Left ventricle myocardium inferior (tissue), 1 donor: ENCODE measurements at regions not wholly inside any gene's neighbourhood (a gene's known extent, or its start where the extent isn't known, plus 50 kb on each side); places are given as distances from the start of the nearest gene placed in this dataset.
"Not testable (repeated sequence)": the region's sequence is repeated elsewhere in the genome, so short reads cannot be mapped to it uniquely, and the experiment has no call there.

ENCODE experiments used
- DNase-seq: peaks from one replicate; pipeline ENCODE4 v3.0.0-alpha.2; 2020
- H3K27ac ChIP-seq: fragments of 200-600 bp; replicated peaks from 2 replicates; pipeline ENCODE4 v1.8.0; 2021
- H3K27me3 ChIP-seq: fragments of 200-600 bp; 2 replicates; pipeline ENCODE4 v1.8.0; 2021; ENCODE audit warnings: low read depth
- H3K36me3 ChIP-seq: fragments of 200-600 bp; 2 replicates; pipeline ENCODE4 v1.8.0; 2021
- H3K4me1 ChIP-seq: fragments of 200-600 bp; 2 replicates; pipeline ENCODE4 v1.8.0; 2021
- H3K4me3 ChIP-seq: fragments of 200-600 bp; 2 replicates; pipeline ENCODE4 v1.8.0; 2021; ENCODE audit warnings: mild to moderate bottlenecking, moderate library complexity
- H3K9me3 ChIP-seq: fragments of 200-600 bp; replicated peaks from 2 replicates; pipeline ENCODE4 v1.8.0; 2021
- CTCF ChIP-seq: fragments of 200-600 bp; IDR thresholded peaks from 2 replicates; pipeline ENCODE4 v1.8.0; 2021; ENCODE audit warnings: antibody characterized with exemption, mild to moderate bottlenecking, borderline replicate concordance
- intact Hi-C: fragments of 100-400 bp; cut with micrococcal nuclease; formaldehyde crosslinking; loops from one replicate; pipeline ENCODE4 v1.11.0; 2022
- donor health status: DM: no; HTN: yes; CAD: no; lungs with severe emphysema.

GRCh38 chr1:19552291-19553010 lies 67.1 kb upstream of the CAPZB start:
- DNase-seq = no peak
- no peak overlapping the region for H3K4me3 ChIP-seq
- H3K36me3 ChIP-seq = no peaks in the 10 kb centered on the region
- peaks cover 3% of the 10 kb centered on the region for H3K4me1 ChIP-seq
- TF ChIP-seq CTCF = no peak
- intact Hi-C loops = no loop called here
- H3K27me3 ChIP-seq = no peaks in the 10 kb centered on the region
- H3K27ac ChIP-seq = no peak overlapping the region
- H3K9me3 ChIP-seq = peaks cover 21% of the 10 kb centered on the region

- H3K36me3 ChIP-seq, H3K4me1 ChIP-seq, H3K4me3 ChIP-seq, H3K27me3 ChIP-seq, intact Hi-C loops, H3K27ac ChIP-seq, DNase-seq: not testable (repeated sequence)
- H3K9me3 ChIP-seq = peaks cover 27% of the 10 kb centered on the region
Observed at GRCh38 chr1:19551837-19552236, 66.5 kb upstream of the CAPZB start.

GRCh38 chr1:19550437-19550836 lies 65.1 kb upstream of the CAPZB start:
- H3K4me3 ChIP-seq, intact Hi-C loops, H3K27me3 ChIP-seq, H3K4me1 ChIP-seq, H3K36me3 ChIP-seq, H3K27ac ChIP-seq, DNase-seq: not testable (repeated sequence)
- peaks cover 32% of the 10 kb centered on the region for H3K9me3 ChIP-seq

GRCh38 chr1:19547814-19548213 lies 62.5 kb upstream of the CAPZB start:
- no peaks in the 10 kb centered on the region for H3K36me3 ChIP-seq
- H3K4me3 ChIP-seq = no peak overlapping the region
- peaks cover 3% of the 10 kb centered on the region for H3K4me1 ChIP-seq
- intact Hi-C loops = no loop called here
- no peak for TF ChIP-seq CTCF
- H3K9me3 ChIP-seq = peaks cover 32% of the 10 kb centered on the region
- no peak for DNase-seq
- H3K27ac ChIP-seq = no peak overlapping the region
- no peaks in the 10 kb centered on the region for H3K27me3 ChIP-seq

- no peak for TF ChIP-seq CTCF
- Histone ChIP-seq H3K9me3 (peaks cover 23% of the 10 kb centered on the region), H3K27ac (no peak overlapping the region), H3K4me1 (peaks cover 10% of the 10 kb centered on the region), H3K36me3 (no peaks in the 10 kb centered on the region), H3K27me3 (no peaks in the 10 kb centered on the region), H3K4me3 (no peak overlapping the region)
- DNase-seq = no peak
- intact Hi-C loops = no loop called here
Observed at GRCh38 chr1:19536519-19536918, 51.2 kb upstream of the CAPZB start.

- H3K36me3 ChIP-seq = no peaks in the 10 kb centered on the region
- H3K9me3 ChIP-seq = peaks cover 29% of the 10 kb centered on the region
- no peak for DNase-seq
- peaks cover 12% of the 10 kb centered on the region for H3K4me1 ChIP-seq
- H3K4me3 ChIP-seq = no peak overlapping the region
- H3K27me3 ChIP-seq = no peaks in the 10 kb centered on the region
- intact Hi-C loops = no loop called here
- H3K27ac ChIP-seq = no peak overlapping the region
- no peak for TF ChIP-seq CTCF
Observed at GRCh38 chr1:19535214-19535613, 49.9 kb upstream of the CAPZB start.
